NCI-H446 (cell line): ENCODE measurements at regions not wholly inside any gene's neighbourhood (a gene's known extent, or its start where the extent isn't known, plus 50 kb on each side); places are given as distances from the start of the nearest gene placed in this dataset.

Experiments used
- DNase-seq, 2 experiments: peaks; one replicate each; lab custom pipeline; 2025; lab: John Stamatoyannopoulos, UW

GRCh38 chr6:63371104-63371715 lies 51.4 kb upstream of the LGSN start:
- DNase-seq, result peak in 1 of 2 experiments; percentile 3

GRCh38 chr6:63372951-63373533 lies 53.3 kb upstream of the LGSN start:
- no peak for DNase-seq

GRCh38 chr6:63389191-63389844 lies 69.5 kb upstream of the LGSN start:
- no peak for DNase-seq

DNA sequence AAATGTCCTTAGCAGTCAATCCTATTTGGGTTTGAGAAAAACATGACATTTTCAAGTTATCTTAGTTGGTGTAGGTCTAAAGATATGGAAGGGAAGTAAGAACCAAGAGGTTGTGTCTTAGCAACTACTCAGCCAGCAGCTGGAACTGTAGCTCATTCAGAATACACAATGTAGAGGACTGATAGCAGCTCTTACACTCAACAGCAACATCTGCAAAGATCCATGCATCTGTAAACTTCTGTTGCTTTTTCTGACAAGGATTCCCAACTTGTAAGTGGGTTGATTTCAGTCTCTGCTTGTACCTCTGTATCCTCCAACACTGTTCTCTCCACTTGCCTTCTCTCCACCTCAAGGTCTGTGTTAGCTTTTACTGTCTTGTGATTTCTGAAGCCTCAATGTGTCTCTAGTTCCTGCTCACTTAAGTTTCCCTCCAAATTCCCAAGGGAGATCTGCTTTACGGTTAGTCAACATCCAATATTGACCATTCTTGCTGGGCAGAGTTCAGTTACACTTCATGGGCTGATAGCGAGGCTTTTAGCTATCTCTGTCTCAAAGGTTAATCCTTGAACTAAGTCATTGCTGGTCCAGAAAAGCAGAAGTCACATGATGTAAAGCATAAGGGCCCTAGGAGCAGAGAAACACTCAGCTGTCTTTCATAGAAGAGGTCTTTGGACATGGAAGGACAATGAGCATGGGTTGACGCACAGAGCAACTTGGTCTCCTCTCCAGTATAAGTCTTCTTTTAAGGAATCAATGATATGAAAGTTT lies 71.6 kb upstream of the LGSN start:
- DNase-seq, result no peak

GRCh38 chr6:63392092-63392724 lies 72.4 kb upstream of the LGSN start:
- DNase-seq, result no peak

GRCh38 chr6:63394656-63395308 lies 75.0 kb upstream of the LGSN start:
- DNase-seq, result no peak

GRCh38 chr6:63395381-63395780 lies 75.6 kb upstream of the LGSN start:
- no peak for DNase-seq

- DNase-seq, result no peak
These were observed 83.9 kb upstream of the LGSN start for GRCh38 chr6:63403725-63404124.

GRCh38 chr6:63410435-63411426 lies 90.9 kb upstream of the LGSN start:
- no peak for DNase-seq

GRCh38 chr6:63415286-63415685 lies 95.5 kb upstream of the LGSN start:
- no peak for DNase-seq

DNA sequence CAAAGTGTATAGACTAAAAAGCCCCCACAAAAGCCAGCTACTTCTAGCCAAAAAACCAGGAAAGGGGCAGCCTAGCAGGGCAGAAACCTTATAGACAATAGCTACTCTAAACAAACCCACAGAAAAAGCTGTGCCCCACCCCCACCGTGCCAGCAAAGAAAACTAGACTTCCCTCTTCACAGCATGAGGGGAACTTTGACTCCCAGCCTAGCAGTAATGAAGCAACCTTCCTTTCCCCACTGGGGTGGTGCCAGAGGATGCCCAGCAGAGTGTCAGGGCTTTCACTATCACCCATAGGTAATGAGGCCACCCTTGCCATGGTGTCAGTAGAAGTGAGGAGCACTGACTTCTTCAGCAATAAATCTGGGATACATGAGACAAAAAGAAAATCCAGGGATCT lies 99.0 kb upstream of the LGSN start:
- DNase-seq, result no peak

DNA sequence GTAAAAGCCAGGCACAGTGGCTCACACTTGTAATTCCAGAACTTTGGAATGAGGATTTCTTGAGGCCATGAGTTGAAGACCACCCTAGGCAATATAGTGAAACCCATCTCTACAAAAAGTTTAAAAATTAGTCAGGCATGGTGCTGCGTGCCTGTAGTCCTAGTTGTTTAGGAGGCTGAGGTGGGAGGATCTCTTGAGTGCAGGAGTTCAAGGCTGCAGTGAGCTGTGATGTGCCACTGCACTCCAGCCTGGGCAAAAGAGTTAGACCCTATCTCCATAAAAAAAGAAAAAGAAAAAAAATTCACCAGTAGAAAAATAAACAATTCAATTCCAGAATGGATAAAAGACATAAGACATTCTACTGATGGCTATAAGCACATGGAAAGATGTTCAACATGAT lies 104.9 kb upstream of the LGSN start:
- DNase-seq, result no peak

DNA sequence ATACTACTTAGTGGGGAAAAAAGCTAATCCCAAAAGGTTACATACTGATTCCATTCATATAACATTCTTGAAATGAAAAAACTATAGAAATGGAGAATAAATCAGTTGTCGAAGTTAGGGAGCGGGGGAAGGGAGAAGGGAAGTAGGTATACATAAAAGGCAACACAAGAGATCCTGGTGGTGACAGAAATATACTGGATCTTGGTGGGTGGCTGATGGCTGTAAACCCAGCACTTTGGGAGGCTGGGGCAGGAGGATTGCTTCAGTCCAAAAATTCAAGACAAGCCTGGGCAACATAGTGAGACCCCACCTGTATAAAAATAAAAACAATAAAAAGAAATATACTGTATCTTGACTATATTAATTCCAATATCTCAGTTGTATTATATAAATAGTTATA lies 105.7 kb upstream of the LGSN start:
- DNase-seq, result no peak

GRCh38 chr6:63426844-63427243 lies 107.1 kb upstream of the LGSN start:
- no peak for DNase-seq

DNA sequence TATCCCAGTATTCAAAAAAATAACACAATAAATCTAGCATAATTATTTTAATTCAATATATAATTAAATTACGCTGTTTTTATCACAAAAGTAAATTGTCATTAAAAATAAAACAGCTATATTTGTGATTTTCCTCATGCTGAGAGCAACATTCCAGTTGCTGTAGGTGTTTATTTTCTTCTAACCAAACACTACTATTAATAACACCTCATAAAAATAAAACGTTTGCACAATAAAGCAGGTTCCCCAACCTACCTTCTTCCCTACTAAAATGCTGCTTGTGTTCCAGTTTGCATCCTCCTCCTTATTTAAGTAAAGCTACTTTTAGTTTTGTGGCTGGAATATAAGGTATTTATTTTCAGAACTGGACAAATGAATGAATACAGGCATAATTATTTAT lies 108.2 kb upstream of the LGSN start:
- no peak for DNase-seq

GRCh38 chr6:63430985-63431519 lies 111.3 kb upstream of the LGSN start:
- DNase-seq, result no peak

DNA sequence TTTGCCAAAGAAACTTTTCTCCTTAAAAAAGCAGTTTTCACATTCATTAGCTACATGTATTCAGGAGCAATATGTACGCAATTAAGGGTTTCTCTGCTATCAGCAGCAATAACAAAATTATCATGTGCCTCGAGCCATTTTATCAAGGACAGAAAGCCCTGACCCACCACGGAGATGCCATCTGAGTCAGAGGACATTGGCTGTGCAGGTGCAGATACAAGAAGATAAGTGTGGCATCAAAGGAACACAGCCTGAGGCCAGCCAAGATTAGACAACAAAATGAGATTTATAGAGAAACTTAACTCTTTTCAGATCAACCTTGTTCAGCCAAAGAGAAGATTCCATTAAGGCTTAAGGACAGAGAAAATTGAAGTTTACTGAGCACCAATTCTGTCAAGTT lies 115.2 kb upstream of the LGSN start:
- DNase-seq, result no peak

DNA sequence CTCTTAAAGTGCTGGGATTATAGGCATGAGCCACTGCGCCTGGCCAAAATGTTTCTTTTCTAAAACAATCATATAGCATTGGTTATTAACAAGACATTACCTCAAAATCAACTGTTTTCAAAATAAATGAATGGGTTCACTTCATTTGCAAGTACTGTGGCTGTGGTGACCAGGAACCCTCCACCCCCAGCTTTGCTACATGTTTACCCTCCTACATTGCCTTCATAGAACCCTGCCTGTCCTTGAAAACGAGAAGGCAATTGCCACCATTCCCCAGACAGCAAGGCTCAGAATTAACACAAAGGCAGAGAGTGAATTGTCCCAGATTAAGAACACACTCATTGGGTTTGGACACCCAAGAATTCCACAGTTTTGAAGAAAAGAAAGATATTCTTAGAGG lies 116.6 kb upstream of the LGSN start:
- no peak for DNase-seq

- no peak for DNase-seq
These were observed 117.3 kb upstream of the LGSN start for GRCh38 chr6:63437058-63437457.

GRCh38 chr6:63440057-63440456 lies 120.3 kb upstream of the LGSN start:
- DNase-seq, result no peak
